ENCODE measurements at regions not wholly inside any gene's neighbourhood (a gene's known extent, or its start where the extent isn't known, plus 50 kb on each side); places are given as distances from the start of the nearest gene placed in this dataset.
"Not testable (repeated sequence)": the region's sequence is repeated elsewhere in the genome, so short reads cannot be mapped to it uniquely, and the experiment has no call there.

GRCh38 chr20:64332627-64333026 lies 77.1 kb downstream of the PCMTD2 start:
- not testable (repeated sequence) for TF ChIP-seq CTCF, POLR2A, EP300 (IDR thresholded peaks at IDR 0.05)
